LNCAP (cell line): ENCODE measurements at regions not wholly inside any gene's neighbourhood (a gene's known extent, or its start where the extent isn't known, plus 50 kb on each side); places are given as distances from the start of the nearest gene placed in this dataset.

Experiments used
- TF ChIP-seq, protein P1 (sequence below): fragments of 450-650 bp; IDR thresholded peaks from 2 replicates; pipeline ENCODE4 v1.5.1; 2017; ENCODE audit warnings: mild to moderate bottlenecking

DNA sequence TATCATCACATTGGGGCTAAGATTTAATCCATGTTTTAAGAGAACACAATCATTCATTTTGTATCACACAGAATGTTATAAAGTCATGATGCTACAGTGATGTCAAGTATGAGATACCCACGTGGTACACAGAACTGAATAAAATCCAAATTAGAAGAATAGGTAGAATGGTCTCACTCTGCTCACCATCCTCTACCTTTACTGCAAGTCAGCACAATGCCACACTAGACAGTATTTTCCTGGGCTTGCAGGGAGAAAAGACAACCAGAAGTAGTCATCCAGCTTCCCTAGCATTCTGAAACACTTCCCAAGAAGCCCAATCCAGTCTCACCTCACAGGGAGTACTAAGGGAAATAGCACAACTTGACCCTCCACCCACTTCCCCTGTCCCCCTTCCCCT is 856.2 kb upstream of the NRXN1 start:
- TF ChIP-seq, protein P1, sequence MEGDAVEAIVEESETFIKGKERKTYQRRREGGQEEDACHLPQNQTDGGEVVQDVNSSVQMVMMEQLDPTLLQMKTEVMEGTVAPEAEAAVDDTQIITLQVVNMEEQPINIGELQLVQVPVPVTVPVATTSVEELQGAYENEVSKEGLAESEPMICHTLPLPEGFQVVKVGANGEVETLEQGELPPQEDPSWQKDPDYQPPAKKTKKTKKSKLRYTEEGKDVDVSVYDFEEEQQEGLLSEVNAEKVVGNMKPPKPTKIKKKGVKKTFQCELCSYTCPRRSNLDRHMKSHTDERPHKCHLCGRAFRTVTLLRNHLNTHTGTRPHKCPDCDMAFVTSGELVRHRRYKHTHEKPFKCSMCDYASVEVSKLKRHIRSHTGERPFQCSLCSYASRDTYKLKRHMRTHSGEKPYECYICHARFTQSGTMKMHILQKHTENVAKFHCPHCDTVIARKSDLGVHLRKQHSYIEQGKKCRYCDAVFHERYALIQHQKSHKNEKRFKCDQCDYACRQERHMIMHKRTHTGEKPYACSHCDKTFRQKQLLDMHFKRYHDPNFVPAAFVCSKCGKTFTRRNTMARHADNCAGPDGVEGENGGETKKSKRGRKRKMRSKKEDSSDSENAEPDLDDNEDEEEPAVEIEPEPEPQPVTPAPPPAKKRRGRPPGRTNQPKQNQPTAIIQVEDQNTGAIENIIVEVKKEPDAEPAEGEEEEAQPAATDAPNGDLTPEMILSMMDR = no peak

GRCh38 chr2:51881673-51882072 is 849.7 kb upstream of the NRXN1 start:
- TF ChIP-seq, protein P1 = no peak

- TF ChIP-seq, protein P1 = no peak
Measured at GRCh38 chr2:51880153-51880552, 848.2 kb upstream of the NRXN1 start.

- TF ChIP-seq, protein P1 = no peak
Measured at GRCh38 chr2:51866361-51866760, 834.4 kb upstream of the NRXN1 start.

DNA sequence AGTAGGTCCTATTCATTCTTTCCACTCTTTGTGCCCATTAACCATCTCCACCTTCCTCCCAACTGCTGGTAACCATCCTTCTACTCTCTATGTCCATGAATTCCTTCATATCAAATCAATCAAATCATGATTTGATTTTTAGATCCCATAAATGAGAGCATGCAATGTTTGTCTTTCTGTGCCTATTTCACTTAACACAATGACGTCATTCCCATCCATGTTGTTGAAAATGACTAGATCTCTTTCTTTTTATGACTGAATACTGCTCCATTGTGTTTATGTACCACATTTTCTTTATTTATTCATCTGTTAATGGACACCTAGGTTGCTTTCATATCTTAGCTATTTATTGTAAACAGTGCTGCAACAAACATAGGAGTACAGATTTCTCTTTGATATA is 827.3 kb upstream of the NRXN1 start:
- TF ChIP-seq, protein P1 = no peak

- TF ChIP-seq, protein P1 = no peak
Measured at GRCh38 chr2:51855683-51856082, 823.8 kb upstream of the NRXN1 start.

DNA sequence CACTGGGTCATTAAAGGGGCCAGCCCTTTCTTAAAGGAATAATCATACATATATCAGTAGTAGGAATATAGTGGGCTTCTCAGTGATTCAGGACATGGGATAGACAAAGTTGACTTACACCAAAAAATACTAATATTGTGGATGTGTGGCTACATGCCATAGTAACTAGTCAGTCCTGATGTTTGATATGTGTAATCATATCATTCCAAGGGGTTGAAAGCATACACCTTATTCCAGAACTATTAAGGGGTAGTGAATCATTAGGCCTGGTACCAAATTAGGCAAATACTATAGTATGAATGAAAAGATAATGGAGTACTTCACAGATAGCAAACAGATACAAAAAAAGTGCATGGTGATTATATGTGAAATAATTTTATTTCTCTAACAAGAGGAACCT is 814.9 kb upstream of the NRXN1 start:
- TF ChIP-seq, protein P1 = no peak

- TF ChIP-seq, protein P1 = no peak
Measured at GRCh38 chr2:51846018-51846417, 814.1 kb upstream of the NRXN1 start.
